ENCODE measurements at regions not wholly inside any gene's neighbourhood (a gene's known extent, or its start where the extent isn't known, plus 50 kb on each side); places are given as distances from the start of the nearest gene placed in this dataset.

DNA sequence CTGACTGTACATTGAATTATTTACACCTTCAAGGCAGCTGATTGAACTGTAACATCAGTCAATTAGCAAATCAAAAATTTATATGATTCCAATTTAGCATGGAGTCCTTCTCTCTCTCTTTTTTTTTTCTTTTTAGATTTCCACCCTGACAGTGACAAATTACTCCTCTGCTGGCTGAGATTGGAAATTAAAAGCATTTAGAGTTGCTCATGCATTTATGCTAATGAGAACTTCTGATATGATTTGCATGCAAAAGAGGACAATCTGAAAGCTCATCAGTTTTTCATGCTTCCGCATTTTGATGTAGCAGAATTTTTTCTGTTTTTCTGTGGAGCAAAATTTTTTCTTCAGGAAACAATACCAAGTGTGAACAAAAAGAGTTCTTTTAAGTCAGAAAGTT, 130.5 kb upstream of the NOX3 start:
- Mint-ChIP-seq H3K27me3 (ENCODE audit: insufficient read depth, low read depth) (no peaks in the 10 kb centered on the region), H3K27ac (no peak overlapping the region)

DNA sequence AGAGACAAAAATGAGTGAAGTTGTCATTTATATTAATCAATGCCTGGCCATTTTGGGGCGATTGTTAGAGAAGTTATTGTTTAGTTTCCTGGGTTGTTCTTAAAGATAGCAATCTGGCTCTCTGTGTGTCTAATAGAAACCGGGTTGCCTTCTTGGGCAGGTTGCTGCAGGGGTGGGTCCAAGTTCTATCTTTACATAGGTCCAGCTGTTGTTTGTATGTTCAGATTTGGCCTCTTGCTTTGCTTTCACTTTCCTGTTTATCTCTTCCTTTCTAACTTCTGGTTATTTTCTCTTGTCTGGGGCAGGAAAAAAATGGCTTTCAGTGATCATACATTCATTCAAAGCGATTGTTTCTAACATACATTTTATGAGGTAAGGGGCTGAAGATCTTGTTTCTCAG, 128.4 kb upstream of the NOX3 start:
- H3K9me3 ChIP-seq (ENCODE audit: low read depth) = no peaks in the 10 kb centered on the region
- no peak for DNase-seq (ENCODE audit: low spot score)
- no peaks in the 10 kb centered on the region for H3K27me3 Mint-ChIP-seq (ENCODE audit: insufficient read depth, low read depth)
- H3K4me3 Mint-ChIP-seq = no peak overlapping the region
- no peak overlapping the region for H3K4me3 ChIP-seq
- H4K20me1 ChIP-seq (ENCODE audit: low read depth) = no peaks in the 10 kb centered on the region
- no peak overlapping the region for H3K27ac Mint-ChIP-seq
- no peak overlapping the region for H3K4me2 ChIP-seq
- peaks cover 16% of the 10 kb centered on the region for H3K4me1 Mint-ChIP-seq
- peaks cover 2% of the 10 kb centered on the region for H3K9me3 Mint-ChIP-seq
- H3K27ac ChIP-seq = no peak overlapping the region
- no peaks in the 10 kb centered on the region for H3F3A ChIP-seq (ENCODE audit: low read depth)
- H3K79me2 ChIP-seq (ENCODE audit: low read depth) = no peaks in the 10 kb centered on the region
- H3K27me3 ChIP-seq = no peaks in the 10 kb centered on the region
- H3K36me3 ChIP-seq = no peaks in the 10 kb centered on the region
- no peak overlapping the region for H3K9ac ChIP-seq
- no peaks in the 10 kb centered on the region for H3K4me1 ChIP-seq
- TF ChIP-seq EZH2phosphoT487 (IDR thresholded peaks at IDR 0.05) (no peak), EZH2 (IDR thresholded peaks at IDR 0.05) (no peak)
- TF ChIP-seq, protein P1, sequence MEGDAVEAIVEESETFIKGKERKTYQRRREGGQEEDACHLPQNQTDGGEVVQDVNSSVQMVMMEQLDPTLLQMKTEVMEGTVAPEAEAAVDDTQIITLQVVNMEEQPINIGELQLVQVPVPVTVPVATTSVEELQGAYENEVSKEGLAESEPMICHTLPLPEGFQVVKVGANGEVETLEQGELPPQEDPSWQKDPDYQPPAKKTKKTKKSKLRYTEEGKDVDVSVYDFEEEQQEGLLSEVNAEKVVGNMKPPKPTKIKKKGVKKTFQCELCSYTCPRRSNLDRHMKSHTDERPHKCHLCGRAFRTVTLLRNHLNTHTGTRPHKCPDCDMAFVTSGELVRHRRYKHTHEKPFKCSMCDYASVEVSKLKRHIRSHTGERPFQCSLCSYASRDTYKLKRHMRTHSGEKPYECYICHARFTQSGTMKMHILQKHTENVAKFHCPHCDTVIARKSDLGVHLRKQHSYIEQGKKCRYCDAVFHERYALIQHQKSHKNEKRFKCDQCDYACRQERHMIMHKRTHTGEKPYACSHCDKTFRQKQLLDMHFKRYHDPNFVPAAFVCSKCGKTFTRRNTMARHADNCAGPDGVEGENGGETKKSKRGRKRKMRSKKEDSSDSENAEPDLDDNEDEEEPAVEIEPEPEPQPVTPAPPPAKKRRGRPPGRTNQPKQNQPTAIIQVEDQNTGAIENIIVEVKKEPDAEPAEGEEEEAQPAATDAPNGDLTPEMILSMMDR (IDR thresholded peaks at IDR 0.05) = no peak
- no peak overlapping the region for H2AFZ ChIP-seq (replicated peaks)
- no peaks in the 10 kb centered on the region for H3K36me3 Mint-ChIP-seq

More for the DNA sequence above, 130.5 kb upstream of the NOX3 start:
- Histone ChIP-seq H3K27me3 (no peaks in the 10 kb centered on the region), H3K27ac (no peak overlapping the region), H4K20me1 (ENCODE audit: low read depth) (no peaks in the 10 kb centered on the region), H2AFZ (replicated peaks) (no peak overlapping the region), H3K9me3 (ENCODE audit: low read depth) (no peaks in the 10 kb centered on the region), H3K4me2 (no peak overlapping the region), H3K79me2 (ENCODE audit: low read depth) (no peaks in the 10 kb centered on the region), H3F3A (ENCODE audit: low read depth) (no peaks in the 10 kb centered on the region), H3K9ac (no peak overlapping the region), H3K4me3 (no peak overlapping the region), H3K4me1 (no peaks in the 10 kb centered on the region), H3K36me3 (no peaks in the 10 kb centered on the region)
- Mint-ChIP-seq H3K4me3 (no peak overlapping the region), H3K4me1 (peaks cover 13% of the 10 kb centered on the region), H3K36me3 (no peaks in the 10 kb centered on the region), H3K9me3 (peaks cover 2% of the 10 kb centered on the region)
- DNase-seq (ENCODE audit: low spot score) = no peak
- TF ChIP-seq, protein P1 (IDR thresholded peaks at IDR 0.05) = no peak
- TF ChIP-seq EZH2phosphoT487 (IDR thresholded peaks at IDR 0.05) (no peak), EZH2 (IDR thresholded peaks at IDR 0.05) (no peak)

DNA sequence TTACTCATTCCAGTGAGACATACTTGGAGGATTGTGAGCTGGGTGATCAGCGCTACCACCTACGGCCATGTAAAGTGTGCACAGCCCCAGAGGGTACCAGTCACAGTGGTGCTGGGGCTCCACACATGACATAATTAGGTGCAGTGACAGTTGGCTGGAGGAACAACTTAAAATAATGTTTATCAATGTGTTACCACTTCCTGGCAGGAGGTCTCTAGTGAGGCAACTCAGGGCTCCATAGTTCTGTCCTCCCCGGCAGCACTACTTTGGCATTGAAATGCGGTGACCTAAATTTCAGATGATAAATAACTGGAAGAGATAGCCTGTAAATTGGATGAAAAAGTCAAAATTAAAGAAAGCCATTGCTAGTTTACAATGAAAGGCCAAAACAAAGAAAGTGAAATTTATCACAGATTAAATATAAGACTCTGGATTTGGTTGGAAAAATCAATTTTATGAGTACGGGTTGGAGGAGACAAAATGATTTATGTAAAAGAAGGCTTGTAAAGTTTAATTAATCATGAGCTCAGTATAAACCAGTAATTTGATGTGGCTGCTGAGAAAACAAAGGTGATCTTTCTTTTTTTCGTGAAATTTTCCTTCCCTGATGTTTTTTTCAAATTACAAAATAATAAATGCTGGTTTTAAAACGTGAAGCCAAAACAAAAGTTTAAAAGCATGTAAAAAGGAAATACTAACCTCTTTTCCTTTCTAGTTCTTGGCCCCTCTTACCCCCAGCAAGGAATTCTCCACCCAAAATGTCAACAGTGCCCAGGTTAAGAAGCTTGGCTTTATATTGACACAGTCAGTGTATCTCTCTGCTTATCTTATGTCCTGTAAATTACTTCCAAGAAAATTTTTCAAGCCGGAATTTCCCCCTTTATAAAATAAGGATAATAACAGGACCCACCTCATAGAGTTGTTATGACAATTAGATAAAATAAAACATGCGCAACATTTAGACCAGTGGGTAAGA, 126.7 kb upstream of the NOX3 start:
- Histone ChIP-seq H3K4me3 (no peak overlapping the region), H3K4me2 (no peak overlapping the region), H3K9ac (no peak overlapping the region), H3K27me3 (no peaks in the 10 kb centered on the region), H3K9me3 (ENCODE audit: low read depth) (no peaks in the 10 kb centered on the region), H3K36me3 (no peaks in the 10 kb centered on the region), H4K20me1 (ENCODE audit: low read depth) (no peaks in the 10 kb centered on the region), H3F3A (ENCODE audit: low read depth) (no peaks in the 10 kb centered on the region), H2AFZ (replicated peaks) (no peak overlapping the region), H3K27ac (no peak overlapping the region), H3K4me1 (no peaks in the 10 kb centered on the region), H3K79me2 (ENCODE audit: low read depth) (no peaks in the 10 kb centered on the region)
- Mint-ChIP-seq H3K27me3 (ENCODE audit: insufficient read depth, low read depth) (no peaks in the 10 kb centered on the region), H3K36me3 (no peaks in the 10 kb centered on the region), H3K9me3 (peaks cover 2% of the 10 kb centered on the region), H3K27ac (no peak overlapping the region), H3K4me1 (peaks cover 16% of the 10 kb centered on the region), H3K4me3 (no peak overlapping the region)
- DNase-seq (ENCODE audit: low spot score) = no peak
- TF ChIP-seq EZH2 (IDR thresholded peaks at IDR 0.05) (no peak), EZH2phosphoT487 (IDR thresholded peaks at IDR 0.05) (no peak)
- TF ChIP-seq, protein P1 (IDR thresholded peaks at IDR 0.05) = no peak

Measured in neural progenitor cell (in vitro differentiated cells).